SK-N-MC (cell line): ENCODE measurements at regions not wholly inside any gene's neighbourhood (a gene's known extent, or its start where the extent isn't known, plus 50 kb on each side); places are given as distances from the start of the nearest gene placed in this dataset.

Source experiments
- EZH2 ChIP-seq: fragments of 200-600 bp; sonication (generic); IDR thresholded peaks from one replicate; pipeline ENCODE4 v1.6.1; 2017; ENCODE audit warnings: antibody characterized with exemption
- POLR2AphosphoS5 ChIP-seq: IDR thresholded peaks from 2 replicates; pipeline ENCODE4 v1.6.1; 2012; ENCODE audit warnings: mild to moderate bottlenecking, low read depth, low read length, borderline replicate concordance

DNA sequence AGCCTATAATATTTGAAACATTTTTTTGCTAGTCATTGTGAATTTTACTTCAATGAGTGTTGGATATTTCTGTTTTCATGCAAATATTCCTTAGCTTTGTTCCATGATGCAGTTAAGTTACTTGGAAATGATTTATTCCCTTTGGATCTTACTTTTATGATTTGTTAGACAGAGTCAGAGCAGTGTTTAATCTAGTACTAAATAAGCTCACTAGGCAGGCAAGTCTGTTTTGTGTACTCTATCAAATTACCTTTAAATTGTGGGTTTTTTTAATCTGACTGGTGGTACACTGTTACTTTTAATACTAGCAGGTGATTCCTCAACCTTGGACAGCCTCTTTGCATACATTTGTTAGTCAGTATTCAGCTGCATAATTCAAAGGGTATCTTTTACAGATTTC is 173.3 kb upstream of the MBNL1 start:
- TF ChIP-seq EZH2: no peak
- TF ChIP-seq POLR2AphosphoS5: no peak
